Cerebellar nuclear complex (tissue), 1 donor: ENCODE measurements at regions not wholly inside any gene's neighbourhood (a gene's known extent, or its start where the extent isn't known, plus 50 kb on each side); places are given as distances from the start of the nearest gene placed in this dataset.

Experiments
- DNase-seq, 2 experiments: peaks; one replicate each; lab custom pipeline; 2025; lab: John Stamatoyannopoulos, UW

GRCh38 chr6:133631421-133631820 is 257.5 kb upstream of the TCF21 start:
- DNase-seq = no peak

DNA sequence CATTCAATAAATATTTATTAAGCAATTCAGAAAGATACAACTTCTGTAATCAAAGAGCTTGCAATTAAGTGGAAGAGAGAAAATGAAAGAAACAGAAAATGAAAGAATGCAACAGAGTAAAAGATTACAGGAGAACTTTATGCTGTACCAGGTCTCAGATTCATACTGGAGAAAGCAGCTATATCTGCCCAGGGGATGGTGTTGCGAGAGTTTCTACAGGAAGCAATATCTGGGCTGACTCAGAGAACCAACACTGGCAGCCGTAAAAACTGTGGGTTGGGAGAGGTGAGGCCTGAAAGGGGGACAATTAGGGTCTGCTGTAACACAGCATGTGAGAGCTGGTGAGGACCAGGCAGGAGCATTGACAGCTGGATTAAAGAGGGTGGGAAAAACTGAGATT is 256.7 kb upstream of the TCF21 start:
- DNase-seq = no peak

DNA sequence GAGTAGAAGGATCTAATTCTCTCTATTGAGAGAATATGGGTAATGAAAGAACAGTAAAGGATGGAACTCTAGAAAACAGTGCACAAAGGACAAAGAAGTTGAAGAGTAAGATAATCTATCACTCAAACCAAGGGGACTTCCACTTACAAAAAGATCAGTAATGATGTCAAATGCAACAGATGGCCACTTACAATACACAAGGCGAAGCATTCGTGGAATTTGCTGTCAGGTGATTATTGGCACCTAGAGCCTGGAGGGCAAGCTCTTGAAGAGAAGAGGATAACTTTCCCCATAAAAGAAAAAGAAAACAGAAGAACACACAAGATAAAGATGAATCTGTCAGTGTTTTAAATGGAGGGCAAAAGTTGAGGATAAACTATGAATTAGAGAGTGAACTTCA is 256.0 kb upstream of the TCF21 start:
- no peak for DNase-seq

DNA sequence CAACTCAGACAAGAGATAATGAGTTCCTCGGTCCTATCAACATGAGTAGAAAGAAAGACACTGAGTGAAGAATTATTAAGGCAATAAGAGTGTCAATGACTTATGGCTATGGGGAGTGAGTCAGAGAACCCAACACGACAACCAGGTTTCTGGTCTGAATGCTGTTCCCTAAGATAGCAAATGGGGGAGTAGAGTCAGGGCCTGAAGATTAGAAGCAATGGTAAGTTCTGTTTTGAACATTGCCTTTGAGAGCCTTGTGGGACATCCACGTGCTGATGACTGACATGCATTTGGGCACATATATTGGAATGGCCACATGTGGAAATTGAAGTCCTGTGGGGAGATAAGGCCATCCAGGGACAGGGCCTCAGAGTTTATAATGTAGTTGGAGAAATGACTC is 254.4 kb upstream of the TCF21 start:
- DNase-seq = no peak

- no peak for DNase-seq
Observed at GRCh38 chr6:133635447-133635846, 253.5 kb upstream of the TCF21 start.

DNA sequence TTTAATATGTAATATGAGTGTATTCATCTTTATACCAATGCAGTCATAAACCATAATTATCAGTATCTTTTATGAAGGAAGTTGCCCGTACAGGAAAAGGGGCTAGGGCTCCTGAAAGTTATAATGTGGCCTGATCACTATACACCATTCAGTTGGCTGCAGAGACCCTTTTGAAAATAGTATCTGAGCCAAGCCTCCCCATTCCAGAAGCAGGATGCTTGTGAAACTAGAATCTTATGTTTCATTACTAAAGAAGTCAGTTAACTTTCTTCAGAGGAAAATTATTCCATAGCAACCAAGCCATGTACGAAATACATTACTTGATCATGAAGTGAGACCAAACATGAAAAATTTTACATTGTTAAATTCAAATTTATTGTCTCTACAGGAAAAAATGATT is 251.5 kb upstream of the TCF21 start:
- DNase-seq = no peak

DNA sequence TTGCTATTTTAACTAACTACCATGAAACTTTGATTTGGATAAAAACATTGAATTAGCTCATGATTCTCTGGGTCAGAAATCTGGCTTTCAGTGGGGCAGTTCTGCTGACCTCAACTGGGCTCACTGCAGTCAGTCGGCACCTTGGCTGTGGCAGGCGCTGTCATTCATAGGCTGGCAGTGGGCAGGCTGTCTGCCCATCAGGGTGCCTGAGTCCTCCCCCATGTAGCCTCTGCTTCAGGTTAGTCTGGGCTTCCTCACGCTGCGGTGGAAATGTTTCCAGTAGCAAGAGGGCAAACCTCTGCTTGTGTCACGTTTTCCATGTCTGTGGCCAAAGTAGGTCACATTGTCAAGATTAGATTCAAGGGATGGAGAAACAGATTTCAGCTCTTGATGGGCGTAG is 251.0 kb upstream of the TCF21 start:
- DNase-seq = no peak

DNA sequence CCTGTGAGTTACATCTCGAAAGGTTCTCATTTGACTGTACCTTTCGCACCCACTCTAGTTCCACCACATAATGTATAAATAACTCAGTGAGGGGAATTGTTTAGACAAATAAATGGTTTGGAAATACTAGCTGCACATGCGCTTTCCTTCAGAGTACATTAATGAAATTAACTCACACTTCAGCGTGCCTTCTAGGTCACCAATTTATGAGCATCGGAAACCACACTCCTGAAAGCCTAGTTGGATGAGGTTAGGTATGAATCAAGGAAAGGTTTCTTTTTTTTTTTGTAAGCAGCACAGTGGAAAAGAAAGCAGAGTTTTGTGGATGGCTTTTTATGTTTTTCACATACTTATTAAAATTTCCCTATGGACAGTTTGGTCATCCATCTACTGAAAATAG is 247.8 kb upstream of the TCF21 start:
- DNase-seq = no peak

GRCh38 chr6:133644548-133644891 is 244.4 kb upstream of the TCF21 start:
- DNase-seq = no peak

GRCh38 chr6:133644892-133645619 is 243.9 kb upstream of the TCF21 start:
- no peak for DNase-seq

DNA sequence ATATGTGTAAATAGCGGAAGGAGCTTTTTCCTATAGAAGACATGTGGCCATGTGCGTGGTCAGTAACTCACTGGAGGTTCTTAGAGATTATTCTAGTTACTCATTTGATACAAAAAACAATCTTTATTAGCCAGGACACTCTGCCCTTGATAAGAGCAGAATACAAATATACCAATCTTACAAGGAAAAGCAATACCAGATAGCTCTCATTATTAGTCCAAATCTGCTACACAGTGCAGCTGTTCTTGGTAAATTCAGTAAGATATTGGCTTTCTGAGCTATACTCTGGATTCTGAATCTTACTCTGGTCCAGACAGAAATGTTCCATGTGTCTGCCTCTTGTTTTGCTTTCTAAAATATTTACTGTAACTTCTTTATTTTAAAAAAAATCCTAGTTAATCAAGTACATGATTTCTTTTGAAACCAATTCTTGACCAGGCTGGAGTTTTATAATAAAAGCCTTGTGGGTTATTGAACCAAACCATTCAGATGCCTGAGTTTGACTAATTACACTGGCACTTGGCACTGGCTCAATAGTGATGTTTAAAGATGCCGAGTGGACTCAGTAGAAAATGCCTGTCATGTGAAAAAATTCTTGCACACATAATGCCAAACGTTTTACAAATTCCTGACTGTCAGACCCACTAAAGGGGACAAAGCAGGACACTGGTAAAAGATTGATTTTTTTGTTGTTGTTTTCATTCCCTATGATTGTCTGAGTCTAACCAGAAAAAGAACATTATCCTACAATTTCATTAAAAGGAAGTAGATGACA is 242.8 kb upstream of the TCF21 start:
- DNase-seq = no peak

DNA sequence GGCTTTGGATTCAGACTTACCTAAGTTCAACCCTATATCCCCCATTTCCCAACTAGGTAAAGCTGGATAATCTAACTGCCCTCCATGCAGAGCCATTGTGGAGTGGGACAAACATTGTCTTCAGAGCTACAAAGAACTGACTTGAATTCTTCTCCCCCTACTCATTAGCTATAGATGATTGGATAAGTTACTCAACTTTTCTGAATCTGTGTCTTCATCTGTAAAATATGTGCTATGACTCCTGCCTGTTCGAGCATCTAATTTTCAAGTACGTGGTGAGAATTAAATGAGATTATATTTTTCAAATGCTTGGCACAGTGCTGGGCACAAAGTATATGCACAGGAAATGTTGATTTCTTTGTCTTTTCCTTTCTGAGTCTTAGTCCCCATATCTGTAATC is 240.3 kb upstream of the TCF21 start:
- no peak for DNase-seq

GRCh38 chr6:133671376-133671775 is 217.5 kb upstream of the TCF21 start:
- no peak for DNase-seq

GRCh38 chr6:133673056-133673455 is 215.9 kb upstream of the TCF21 start:
- no peak for DNase-seq

GRCh38 chr6:133674661-133675060 is 214.3 kb upstream of the TCF21 start:
- DNase-seq = no peak

- no peak for DNase-seq
Observed at GRCh38 chr6:133680994-133681393, 207.9 kb upstream of the TCF21 start.

- no peak for DNase-seq
Observed at GRCh38 chr6:133681891-133682290, 207.0 kb upstream of the TCF21 start.

GRCh38 chr6:133682506-133683307 is 206.2 kb upstream of the TCF21 start:
- DNase-seq = no peak

DNA sequence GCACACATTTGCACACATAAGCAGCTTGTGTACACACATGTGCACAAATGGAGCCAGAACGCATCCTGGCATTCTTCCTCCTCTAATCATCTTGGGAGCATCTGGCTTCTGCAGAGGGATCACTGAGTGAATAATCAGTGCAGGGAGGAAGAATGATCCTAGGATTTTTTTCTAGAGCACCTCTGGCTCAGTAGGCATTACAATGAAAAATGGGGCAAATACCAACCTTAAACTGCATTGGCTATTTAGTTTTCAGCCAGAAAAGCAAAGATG is 205.7 kb upstream of the TCF21 start:
- DNase-seq = no peak

DNA sequence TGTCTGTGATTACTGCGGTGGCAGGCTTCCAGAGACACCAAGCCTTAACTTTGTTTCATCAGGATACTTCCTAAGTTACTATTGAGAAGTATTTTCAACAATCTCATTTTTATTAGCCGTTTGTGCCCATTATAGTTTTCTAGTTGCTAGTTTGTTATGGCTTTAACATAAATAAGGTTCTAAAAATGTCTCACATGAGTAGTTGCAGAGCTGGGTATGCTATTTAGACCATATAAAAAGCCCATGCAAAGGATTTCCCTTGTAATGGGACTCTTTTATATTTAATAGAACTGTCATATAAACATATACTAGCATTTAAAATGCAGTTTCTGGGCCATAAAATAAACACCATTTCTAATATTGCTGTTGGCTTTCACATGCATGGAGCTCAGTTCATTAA is 205.3 kb upstream of the TCF21 start:
- DNase-seq = no peak

GRCh38 chr6:133688705-133689492 is 200.0 kb upstream of the TCF21 start:
- no peak for DNase-seq

DNA sequence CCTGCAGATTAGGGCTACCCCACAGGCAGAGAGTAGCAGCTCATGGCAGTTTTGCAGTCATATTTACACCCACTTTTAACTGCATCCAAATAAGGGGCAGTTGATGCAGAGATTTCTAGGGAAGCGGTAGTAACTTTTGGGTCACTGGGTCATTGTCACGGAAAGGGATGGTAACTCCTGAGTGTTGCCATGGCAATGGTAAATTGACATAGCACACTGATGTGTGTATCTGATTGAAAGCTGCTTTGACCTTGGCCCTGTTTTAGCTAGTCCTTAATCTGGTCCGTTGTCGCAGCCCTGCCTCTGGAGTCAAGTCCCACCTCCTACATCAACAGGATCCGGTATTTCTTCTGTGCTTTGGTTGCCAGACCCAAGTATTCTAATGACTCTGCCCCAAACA is 199.1 kb upstream of the TCF21 start:
- DNase-seq = no peak
